Tibial nerve (tissue), 4 donors: ENCODE measurements at regions not wholly inside any gene's neighbourhood (a gene's known extent, or its start where the extent isn't known, plus 50 kb on each side); places are given as distances from the start of the nearest gene placed in this dataset.

Experiments used
- EP300 ChIP-seq, 2 donors: sonication (generic); formaldehyde crosslinking; IDR thresholded peaks; one replicate each; pipeline ENCODE4 v1.6.1; 2017; ENCODE audit warnings: antibody characterized with exemption in 2 of 2, mild to moderate bottlenecking in 1 of 2
- POLR2A ChIP-seq, 2 donors: fragments of 450-650 bp; IDR thresholded peaks; one replicate each; pipeline ENCODE4 v1.6.1; 2017; ENCODE audit warnings: antibody characterized with exemption in 2 of 2, mild to moderate bottlenecking in 2 of 2, moderate library complexity in 2 of 2
- TF ChIP-seq, protein P1 (sequence below), 5 experiments: fragments of 200-600 bp in 3 of 5; fragments of 450-650 bp in 2 of 5; sonication (generic) in 3 of 5; IDR thresholded peaks; one replicate each; pipeline ENCODE4 v1.5.1; 2016 to 2019; ENCODE audit warnings: antibody characterized with exemption in 5 of 5, mild to moderate bottlenecking in 3 of 5, moderate library complexity in 2 of 5

DNA sequence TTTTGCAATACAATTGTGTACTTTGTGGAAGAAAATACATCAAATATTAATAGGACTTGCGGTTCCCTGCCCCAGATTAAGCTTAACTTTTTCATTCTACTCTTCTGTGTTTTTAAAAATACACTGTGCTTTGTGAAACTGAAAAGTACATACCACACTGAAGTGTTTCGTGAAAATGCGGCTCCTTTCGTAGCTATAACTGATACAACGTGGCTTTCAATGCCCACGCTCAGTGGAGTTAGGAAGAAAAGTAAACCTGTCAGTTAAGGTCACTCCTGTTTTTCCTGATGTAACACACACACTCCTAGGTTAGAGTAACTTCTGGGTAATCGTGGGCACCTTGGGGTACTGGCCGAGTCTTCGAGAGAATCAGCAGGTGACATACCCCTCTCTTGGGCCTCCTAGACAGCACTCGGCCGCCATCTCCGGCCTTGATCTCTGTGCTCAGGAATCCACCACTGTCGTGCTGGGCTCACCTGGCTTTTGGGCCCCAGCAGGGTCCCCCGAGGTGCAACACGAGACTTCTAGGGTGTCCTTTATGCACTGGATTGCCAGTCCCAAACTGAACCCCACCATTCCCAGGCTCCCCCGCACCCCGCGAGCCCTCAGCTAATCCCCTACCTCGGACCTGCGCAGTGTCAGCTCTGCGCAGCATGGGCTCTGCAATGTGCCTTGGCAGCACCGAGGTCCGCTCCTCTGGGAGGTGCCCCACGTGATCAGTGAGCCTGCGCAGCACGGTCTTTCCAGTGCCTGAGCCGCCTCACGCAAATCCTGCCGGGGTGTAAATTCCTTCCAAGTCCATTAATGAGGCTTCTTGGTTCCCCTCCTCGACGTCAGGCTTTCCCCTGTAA, 162.6 kb upstream of the INTU start:
- TF ChIP-seq, protein P1, sequence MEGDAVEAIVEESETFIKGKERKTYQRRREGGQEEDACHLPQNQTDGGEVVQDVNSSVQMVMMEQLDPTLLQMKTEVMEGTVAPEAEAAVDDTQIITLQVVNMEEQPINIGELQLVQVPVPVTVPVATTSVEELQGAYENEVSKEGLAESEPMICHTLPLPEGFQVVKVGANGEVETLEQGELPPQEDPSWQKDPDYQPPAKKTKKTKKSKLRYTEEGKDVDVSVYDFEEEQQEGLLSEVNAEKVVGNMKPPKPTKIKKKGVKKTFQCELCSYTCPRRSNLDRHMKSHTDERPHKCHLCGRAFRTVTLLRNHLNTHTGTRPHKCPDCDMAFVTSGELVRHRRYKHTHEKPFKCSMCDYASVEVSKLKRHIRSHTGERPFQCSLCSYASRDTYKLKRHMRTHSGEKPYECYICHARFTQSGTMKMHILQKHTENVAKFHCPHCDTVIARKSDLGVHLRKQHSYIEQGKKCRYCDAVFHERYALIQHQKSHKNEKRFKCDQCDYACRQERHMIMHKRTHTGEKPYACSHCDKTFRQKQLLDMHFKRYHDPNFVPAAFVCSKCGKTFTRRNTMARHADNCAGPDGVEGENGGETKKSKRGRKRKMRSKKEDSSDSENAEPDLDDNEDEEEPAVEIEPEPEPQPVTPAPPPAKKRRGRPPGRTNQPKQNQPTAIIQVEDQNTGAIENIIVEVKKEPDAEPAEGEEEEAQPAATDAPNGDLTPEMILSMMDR (IDR thresholded peaks at IDR 0.05), result no peak
- TF ChIP-seq POLR2A (IDR thresholded peaks at IDR 0.05), result no peak
- no peak for TF ChIP-seq EP300 (IDR thresholded peaks at IDR 0.05)
